Right lobe of liver (tissue), 6 donors: ENCODE measurements at regions not wholly inside any gene's neighbourhood (a gene's known extent, or its start where the extent isn't known, plus 50 kb on each side); places are given as distances from the start of the nearest gene placed in this dataset.

Source experiments
- ATAC-seq, 4 donors: fragments of 200-7000 bp; cut with Tn5 transposase; one replicate each; pipeline ENCODE4 v1.9.1; 2020; ENCODE audit warnings: mild to moderate bottlenecking in 4 of 4, moderate library complexity in 4 of 4
- DNase-seq, 3 donors: peaks; one replicate each; pipeline ENCODE4 v3.0.0-alpha.2; 2020
- H3K27ac ChIP-seq, 3 donors: fragments of 200-600 bp; one replicate each; pipeline ENCODE4 v1.8.0; 2022
- H3K27me3 ChIP-seq, 2 donors: fragments of 200-600 bp; one replicate each; pipeline ENCODE4 v1.8.0; 2022
- H3K36me3 ChIP-seq, 4 donors: fragments of 200-600 bp; sonication (generic) in 1 of 4; one replicate each; pipeline versions ENCODE4 v1.5.1 to v1.8.0; 2017 to 2022; ENCODE audit warnings: control low read depth in 1 of 4
- H3K4me1 ChIP-seq, 4 donors: fragments of 200-600 bp; sonication (generic) in 1 of 4; one replicate each; pipeline versions ENCODE4 v1.5.1 to v1.8.0; 2017 to 2022; ENCODE audit warnings: control low read depth in 1 of 4
- H3K4me3 ChIP-seq, 3 donors: fragments of 200-600 bp; one replicate each; pipeline ENCODE4 v1.8.0; 2022
- H3K9me3 ChIP-seq, 4 donors: fragments of 200-600 bp; sonication (generic) in 1 of 4; one replicate each; pipeline versions ENCODE4 v1.5.1 to v1.8.0; 2017 to 2022; ENCODE audit warnings: control low read depth in 1 of 4
- POLR2A ChIP-seq: fragments of 450-650 bp; IDR thresholded peaks from one replicate; pipeline ENCODE4 v1.6.1; 2017; ENCODE audit warnings: antibody characterized with exemption, mild to moderate bottlenecking
- WGBS: methylation state at CpG from one replicate; pipeline ENCODE4 v1.1.6; 2018; ENCODE audit warnings: low coverage, low lambda C conversion rate; ENCODE audit not compliant: insufficient coverage; ENCODE audit errors: missing lambda C conversion rate; 5-methylcytosine and 5-hydroxymethylcytosine counted together
- intact Hi-C, 2 donors: fragments of 100-400 bp; cut with DNase I; formaldehyde crosslinking; loops; one replicate each; pipeline versions ENCODE4 v1.11.2 to v1.14.1; 2022
- TF ChIP-seq, protein P1 (sequence below), 4 donors: fragments of 200-600 bp in 3 of 4; fragments of 450-650 bp in 1 of 4; IDR thresholded peaks; one replicate each; pipeline versions ENCODE4 v1.5.1 to v1.8.0; 2016 to 2022; ENCODE audit warnings: antibody characterized with exemption in 4 of 4, mild to moderate bottlenecking in 2 of 4
- donor health status: DM: no; HTN: yes; CAD: no.
- donor health status: DM: no; HTN: no; CAD: no.
- donor health status: DM: no; HTN: no; CAD: no.
- donor health status: DM: no; HTN: yes; CAD: no.
- donor health status: DM: no; HTN: yes; CAD: no.

GRCh38 chr11:112418438-112418837, 157.8 kb upstream of the PLET1 start:
- no peak for DNase-seq
- H3K27ac ChIP-seq: no peak overlapping the region
- no peak for TF ChIP-seq POLR2A
- TF ChIP-seq, protein P1, sequence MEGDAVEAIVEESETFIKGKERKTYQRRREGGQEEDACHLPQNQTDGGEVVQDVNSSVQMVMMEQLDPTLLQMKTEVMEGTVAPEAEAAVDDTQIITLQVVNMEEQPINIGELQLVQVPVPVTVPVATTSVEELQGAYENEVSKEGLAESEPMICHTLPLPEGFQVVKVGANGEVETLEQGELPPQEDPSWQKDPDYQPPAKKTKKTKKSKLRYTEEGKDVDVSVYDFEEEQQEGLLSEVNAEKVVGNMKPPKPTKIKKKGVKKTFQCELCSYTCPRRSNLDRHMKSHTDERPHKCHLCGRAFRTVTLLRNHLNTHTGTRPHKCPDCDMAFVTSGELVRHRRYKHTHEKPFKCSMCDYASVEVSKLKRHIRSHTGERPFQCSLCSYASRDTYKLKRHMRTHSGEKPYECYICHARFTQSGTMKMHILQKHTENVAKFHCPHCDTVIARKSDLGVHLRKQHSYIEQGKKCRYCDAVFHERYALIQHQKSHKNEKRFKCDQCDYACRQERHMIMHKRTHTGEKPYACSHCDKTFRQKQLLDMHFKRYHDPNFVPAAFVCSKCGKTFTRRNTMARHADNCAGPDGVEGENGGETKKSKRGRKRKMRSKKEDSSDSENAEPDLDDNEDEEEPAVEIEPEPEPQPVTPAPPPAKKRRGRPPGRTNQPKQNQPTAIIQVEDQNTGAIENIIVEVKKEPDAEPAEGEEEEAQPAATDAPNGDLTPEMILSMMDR (IDR thresholded peaks at IDR 0.05): no peak
- intact Hi-C loops: no loop called here
- no peak for ATAC-seq
- no peak overlapping the region for H3K4me3 ChIP-seq
- no peaks in the 10 kb centered on the region for H3K27me3 ChIP-seq
- no peaks in the 10 kb centered on the region for H3K4me1 ChIP-seq
- H3K36me3 ChIP-seq: no peaks in the 10 kb centered on the region
- H3K9me3 ChIP-seq: peaks cover 0 to 8% (median 0%) of the 10 kb centered on the region in 4 donors
- 79% methylated on average over 1 of the region's 1 CpG for WGBS

- H3K4me1 ChIP-seq: no peaks in the 10 kb centered on the region
- no peak overlapping the region for H3K27ac ChIP-seq
- no peaks in the 10 kb centered on the region for H3K9me3 ChIP-seq
- no peak overlapping the region for H3K4me3 ChIP-seq
- intact Hi-C loops: no loop called here
- DNase-seq (no peak), ATAC-seq (no peak)
- H3K27me3 ChIP-seq: no peaks in the 10 kb centered on the region
- WGBS: 69% methylated on average over 2 of the region's 4 CpGs
- H3K36me3 ChIP-seq: no peaks in the 10 kb centered on the region
- TF ChIP-seq, protein P1 (IDR thresholded peaks at IDR 0.05): no peak
- TF ChIP-seq POLR2A: no peak
Measured at GRCh38 chr11:112421879-112422278, 161.2 kb upstream of the PLET1 start.

DNA sequence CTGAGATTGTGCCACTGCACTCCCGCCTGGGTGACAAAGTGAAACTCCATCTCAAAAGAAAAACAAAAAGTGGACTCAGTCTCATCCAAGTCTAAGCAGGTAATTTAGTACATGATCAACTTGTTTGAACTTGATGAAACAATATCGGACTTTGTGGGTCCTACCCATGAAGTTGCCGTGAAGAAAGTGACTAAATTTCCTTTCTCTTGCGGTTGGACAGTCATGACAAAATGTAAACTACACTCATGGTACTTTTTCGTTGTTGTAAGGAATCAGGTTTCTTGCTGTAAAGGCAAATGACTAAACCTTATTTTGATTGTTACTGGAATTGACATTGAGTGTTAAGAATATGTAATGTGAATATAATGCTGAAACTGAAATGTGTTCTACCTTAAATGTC, 164.5 kb upstream of the PLET1 start:
- TF ChIP-seq, protein P1 (IDR thresholded peaks at IDR 0.05): no peak
- TF ChIP-seq POLR2A: no peak
- Histone ChIP-seq H3K27me3 (no peaks in the 10 kb centered on the region), H3K27ac (no peak overlapping the region), H3K9me3 (no peaks in the 10 kb centered on the region), H3K36me3 (no peaks in the 10 kb centered on the region), H3K4me1 (no peaks in the 10 kb centered on the region), H3K4me3 (no peak overlapping the region)
- intact Hi-C loops: no loop called here
- ATAC-seq (no peak), DNase-seq (no peak)
- WGBS: 67% methylated on average over 5 of the region's 5 CpGs

GRCh38 chr11:112437096-112437495, 176.4 kb upstream of the PLET1 start:
- no peak for TF ChIP-seq POLR2A
- TF ChIP-seq, protein P1 (IDR thresholded peaks at IDR 0.05): no peak
- no peaks in the 10 kb centered on the region for H3K4me1 ChIP-seq
- H3K36me3 ChIP-seq: no peaks in the 10 kb centered on the region
- H3K27ac ChIP-seq: no peak overlapping the region
- 54% methylated on average over 2 of the region's 2 CpGs for WGBS
- no peak for DNase-seq
- H3K4me3 ChIP-seq: no peak overlapping the region
- peaks cover 0 to 1% (median 0%) of the 10 kb centered on the region in 4 donors for H3K9me3 ChIP-seq
- no peaks in the 10 kb centered on the region for H3K27me3 ChIP-seq
- intact Hi-C loops: no loop called here
- ATAC-seq: no peak

- DNase-seq (no peak), ATAC-seq (no peak)
- Histone ChIP-seq H3K4me1 (no peaks in the 10 kb centered on the region), H3K36me3 (no peaks in the 10 kb centered on the region), H3K9me3 (peaks cover 0 to 1% (median 0%) of the 10 kb centered on the region in 4 donors), H3K4me3 (no peak overlapping the region), H3K27ac (no peak overlapping the region), H3K27me3 (no peaks in the 10 kb centered on the region)
- TF ChIP-seq POLR2A: no peak
- TF ChIP-seq, protein P1 (IDR thresholded peaks at IDR 0.05): no peak
- intact Hi-C loops: no loop called here
- 38% methylated on average over 2 of the region's 2 CpGs for WGBS
Measured at GRCh38 chr11:112439614-112440013, 179.0 kb upstream of the PLET1 start.
